ENCODE measurements at regions not wholly inside any gene's neighbourhood (a gene's known extent, or its start where the extent isn't known, plus 50 kb on each side); places are given as distances from the start of the nearest gene placed in this dataset.

GRCh38 chr21:43280949-43281633 lies 112.3 kb downstream of the CRYAA start:
- TF ChIP-seq GATA2 (IDR thresholded peaks at IDR 0.05; ENCODE audit: low read depth, low read length): no peak
- TF ChIP-seq GATA3 (IDR thresholded peaks at IDR 0.05; ENCODE audit: low read depth, low read length): no peak
